ENCODE measurements at regions not wholly inside any gene's neighbourhood (a gene's known extent, or its start where the extent isn't known, plus 50 kb on each side); places are given as distances from the start of the nearest gene placed in this dataset.

DNA sequence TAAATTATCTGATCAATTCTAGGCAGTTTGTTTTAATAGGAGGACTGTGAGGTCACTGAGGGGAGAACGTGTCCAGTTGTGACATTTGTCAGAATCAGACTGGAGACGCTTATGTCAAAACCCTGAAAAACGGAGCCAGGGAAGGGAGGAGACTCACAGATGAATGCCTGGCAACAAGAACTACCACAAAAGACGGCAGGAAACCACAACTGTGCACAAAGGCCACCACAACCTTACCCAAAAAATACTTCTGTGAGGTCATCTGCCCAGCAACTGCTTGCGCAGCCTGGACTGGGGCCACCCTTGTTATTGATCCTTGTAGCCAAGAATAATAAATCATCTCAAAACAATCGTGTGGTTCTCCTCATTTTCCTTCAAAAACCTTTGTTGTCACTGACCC is 173.0 kb upstream of the ALKAL2 start:
- TF ChIP-seq, protein P1, sequence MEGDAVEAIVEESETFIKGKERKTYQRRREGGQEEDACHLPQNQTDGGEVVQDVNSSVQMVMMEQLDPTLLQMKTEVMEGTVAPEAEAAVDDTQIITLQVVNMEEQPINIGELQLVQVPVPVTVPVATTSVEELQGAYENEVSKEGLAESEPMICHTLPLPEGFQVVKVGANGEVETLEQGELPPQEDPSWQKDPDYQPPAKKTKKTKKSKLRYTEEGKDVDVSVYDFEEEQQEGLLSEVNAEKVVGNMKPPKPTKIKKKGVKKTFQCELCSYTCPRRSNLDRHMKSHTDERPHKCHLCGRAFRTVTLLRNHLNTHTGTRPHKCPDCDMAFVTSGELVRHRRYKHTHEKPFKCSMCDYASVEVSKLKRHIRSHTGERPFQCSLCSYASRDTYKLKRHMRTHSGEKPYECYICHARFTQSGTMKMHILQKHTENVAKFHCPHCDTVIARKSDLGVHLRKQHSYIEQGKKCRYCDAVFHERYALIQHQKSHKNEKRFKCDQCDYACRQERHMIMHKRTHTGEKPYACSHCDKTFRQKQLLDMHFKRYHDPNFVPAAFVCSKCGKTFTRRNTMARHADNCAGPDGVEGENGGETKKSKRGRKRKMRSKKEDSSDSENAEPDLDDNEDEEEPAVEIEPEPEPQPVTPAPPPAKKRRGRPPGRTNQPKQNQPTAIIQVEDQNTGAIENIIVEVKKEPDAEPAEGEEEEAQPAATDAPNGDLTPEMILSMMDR (IDR thresholded peaks at IDR 0.05; ENCODE audit: low read depth, low read length) = no peak
- no peak for TF ChIP-seq EZH2phosphoT487 (IDR thresholded peaks at IDR 0.05; ENCODE audit: low read depth)

Measured in OCI-LY3 (cell line).